BJ (cell line): ENCODE measurements at regions not wholly inside any gene's neighbourhood (a gene's known extent, or its start where the extent isn't known, plus 50 kb on each side); places are given as distances from the start of the nearest gene placed in this dataset.
"Not testable (repeated sequence)": the region's sequence is repeated elsewhere in the genome, so short reads cannot be mapped to it uniquely, and the experiment has no call there.

Experiments
- CTCF ChIA-PET: fragments of 350-600 bp; formaldehyde crosslinking; extraction: SDS; loops from one replicate; lab custom pipeline; 2021; ENCODE audit warnings: antibody characterized with exemption, inconsistent platforms; lab: Yijun Ruan, JAX
- POLR2A ChIA-PET: fragments of 300-600 bp; sonication (Branson Sonifier 250); formaldehyde crosslinking; extraction: SDS; loops from one replicate; lab custom pipeline; 2021; ENCODE audit warnings: antibody characterized with exemption; lab: Charles Lee
- DNase-seq: peaks from one replicate; pipeline ENCODE4 v3.0.0-alpha.2; 2011; ENCODE audit warnings: low read depth
- H3K27me3 ChIP-seq: 2 replicates; pipeline ENCODE4 v1.6.0; 2011; ENCODE audit warnings: low read length; ENCODE audit not compliant: control insufficient read depth, insufficient read depth
- H3K36me3 ChIP-seq: 2 replicates; pipeline ENCODE4 v1.5.1; 2011; ENCODE audit warnings: low read length; ENCODE audit not compliant: control insufficient read depth, insufficient read depth
- H3K4me3 ChIP-seq: 2 replicates; pipeline ENCODE4 v1.5.1; 2011; ENCODE audit warnings: low read depth, mild to moderate bottlenecking, control low read depth, low read length
- CTCF ChIP-seq: IDR thresholded peaks from 2 replicates; pipeline ENCODE4 v1.5.1; 2011; ENCODE audit warnings: low read depth, mild to moderate bottlenecking, control low read depth, inconsistent platforms, low read length, moderate library complexity; ENCODE audit not compliant: insufficient read depth

GRCh38 chr10:33835556-33835955, 501.1 kb upstream of the NRP1 start:
- H3K36me3 ChIP-seq: no peaks in the 10 kb centered on the region
- no peak for TF ChIP-seq CTCF
- no peak for DNase-seq
- 0 out of 2 replicates have a peak, but pooled peaks cover 2% of the 10 kb centered on the region for H3K27me3 ChIP-seq
- CTCF ChIA-PET: no interaction called here
- no peak overlapping the region for H3K4me3 ChIP-seq
- POLR2A ChIA-PET: no interaction called here

GRCh38 chr10:33833566-33833965, 499.1 kb upstream of the NRP1 start:
- ChIA-PET CTCF (interaction anchor here (0.6 kb wide), 1 partner anchor 693 kb away, joined by 3 read pairs; no protein-coding TSS in a partner anchor), POLR2A (no interaction called here)
- Histone ChIP-seq H3K27me3 (0 out of 2 replicates have a peak, but pooled peaks cover 2% of the 10 kb centered on the region), H3K4me3 (no peak overlapping the region), H3K36me3 (no peaks in the 10 kb centered on the region)
- no peak for DNase-seq
- TF ChIP-seq CTCF: no peak

- TF ChIP-seq CTCF: no peak
- Histone ChIP-seq H3K36me3 (no peaks in the 10 kb centered on the region), H3K27me3 (peaks cover 2% of the 10 kb centered on the region; the same call in 1 of the 2 replicates), H3K4me3 (no peak overlapping the region)
- no peak for DNase-seq
- ChIA-PET POLR2A (no interaction called here), CTCF (no interaction called here)
Measured at GRCh38 chr10:33832124-33832787, 497.8 kb upstream of the NRP1 start.

- ChIA-PET CTCF (interaction anchor here (0.5 kb wide), 1 partner anchor 22 kb away, joined by 3 read pairs; no protein-coding TSS in a partner anchor), POLR2A (no interaction called here)
- H3K4me3 ChIP-seq: no peak overlapping the region
- H3K36me3 ChIP-seq: no peaks in the 10 kb centered on the region
- no peak for TF ChIP-seq CTCF
- H3K27me3 ChIP-seq: peaks cover 2% of the 10 kb centered on the region; the same call in 1 of the 2 replicates
- no peak for DNase-seq
Measured at GRCh38 chr10:33831591-33831990, 497.1 kb upstream of the NRP1 start.

- H3K4me3 ChIP-seq, H3K36me3 ChIP-seq, DNase-seq, CTCF ChIA-PET, H3K27me3 ChIP-seq, POLR2A ChIA-PET: not testable (repeated sequence)
Measured at GRCh38 chr10:33829899-33830298, 495.4 kb upstream of the NRP1 start.

GRCh38 chr10:33828592-33828991, 494.1 kb upstream of the NRP1 start:
- no peak overlapping the region for H3K4me3 ChIP-seq
- DNase-seq: no peak
- no peak for TF ChIP-seq CTCF
- no peaks in the 10 kb centered on the region for H3K36me3 ChIP-seq
- peaks cover 2% of the 10 kb centered on the region; the same call in 1 of the 2 replicates for H3K27me3 ChIP-seq
- POLR2A ChIA-PET: no interaction called here
- CTCF ChIA-PET: no interaction called here
